ENCODE measurements at regions not wholly inside any gene's neighbourhood (a gene's known extent, or its start where the extent isn't known, plus 50 kb on each side); places are given as distances from the start of the nearest gene placed in this dataset.

DNA sequence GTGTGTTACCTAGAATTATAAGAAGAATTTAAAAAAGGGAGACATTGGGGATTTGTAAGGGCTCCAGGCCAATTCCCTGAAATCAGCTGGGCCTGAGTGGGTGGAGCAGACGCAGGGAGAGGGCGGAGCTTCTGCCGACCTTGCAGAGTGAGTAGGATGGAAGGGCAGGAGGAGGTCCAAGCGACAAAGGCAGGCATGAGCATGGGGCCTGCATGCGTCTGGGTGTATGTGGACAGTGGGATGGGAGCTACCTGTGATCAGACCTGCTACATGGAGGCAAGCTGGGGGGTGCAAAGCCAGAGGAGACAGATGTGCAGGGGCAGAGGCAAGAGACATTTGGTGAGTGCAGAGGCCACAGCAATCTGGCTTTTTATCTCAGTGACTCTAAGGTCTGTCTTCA is 105.3 kb upstream of the OLIG2 start:
- H3K27me3 Mint-ChIP-seq (ENCODE audit: low read depth in 2 of 2) = peaks cover 8 to 13% of the 10 kb centered on the region in 2 donors
- H3K4me3 ChIP-seq (ENCODE audit: low read length) = no peak overlapping the region
- TF ChIP-seq, protein P1, sequence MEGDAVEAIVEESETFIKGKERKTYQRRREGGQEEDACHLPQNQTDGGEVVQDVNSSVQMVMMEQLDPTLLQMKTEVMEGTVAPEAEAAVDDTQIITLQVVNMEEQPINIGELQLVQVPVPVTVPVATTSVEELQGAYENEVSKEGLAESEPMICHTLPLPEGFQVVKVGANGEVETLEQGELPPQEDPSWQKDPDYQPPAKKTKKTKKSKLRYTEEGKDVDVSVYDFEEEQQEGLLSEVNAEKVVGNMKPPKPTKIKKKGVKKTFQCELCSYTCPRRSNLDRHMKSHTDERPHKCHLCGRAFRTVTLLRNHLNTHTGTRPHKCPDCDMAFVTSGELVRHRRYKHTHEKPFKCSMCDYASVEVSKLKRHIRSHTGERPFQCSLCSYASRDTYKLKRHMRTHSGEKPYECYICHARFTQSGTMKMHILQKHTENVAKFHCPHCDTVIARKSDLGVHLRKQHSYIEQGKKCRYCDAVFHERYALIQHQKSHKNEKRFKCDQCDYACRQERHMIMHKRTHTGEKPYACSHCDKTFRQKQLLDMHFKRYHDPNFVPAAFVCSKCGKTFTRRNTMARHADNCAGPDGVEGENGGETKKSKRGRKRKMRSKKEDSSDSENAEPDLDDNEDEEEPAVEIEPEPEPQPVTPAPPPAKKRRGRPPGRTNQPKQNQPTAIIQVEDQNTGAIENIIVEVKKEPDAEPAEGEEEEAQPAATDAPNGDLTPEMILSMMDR (IDR thresholded peaks at IDR 0.05) = no peak
- H3K27ac ChIP-seq (ENCODE audit: low read length) = no peak overlapping the region
- ATAC-seq = no peak
- no peaks in the 10 kb centered on the region for H3K36me3 ChIP-seq (ENCODE audit: control insufficient read depth, insufficient read depth, low read length)
- peaks cover 0 to 7% of the 10 kb centered on the region in 2 donors for H3K9me3 Mint-ChIP-seq
- H3K27ac Mint-ChIP-seq = no peak overlapping the region
- H3K4me3 Mint-ChIP-seq = no peak overlapping the region
- intact Hi-C loops (cut with micrococcal nuclease) = no loop called here
- H3K4me1 Mint-ChIP-seq = peaks cover 33 to 35% of the 10 kb centered on the region in 2 donors
- H3K9me3 ChIP-seq (ENCODE audit: control insufficient read depth, insufficient read depth, low read length) = no peaks in the 10 kb centered on the region
- H3K4me1 ChIP-seq (ENCODE audit: control insufficient read depth, insufficient read depth, low read length) = peaks cover 16% of the 10 kb centered on the region
- 88% methylated on average over 5 of the region's 5 CpGs for WGBS (ENCODE audit: insufficient coverage)
- no peak for DNase-seq
- no peaks in the 10 kb centered on the region for H3K27me3 ChIP-seq (ENCODE audit: control insufficient read depth, insufficient read depth, low read length)
- peaks cover 15% of the 10 kb centered on the region for H3K36me3 Mint-ChIP-seq

DNA sequence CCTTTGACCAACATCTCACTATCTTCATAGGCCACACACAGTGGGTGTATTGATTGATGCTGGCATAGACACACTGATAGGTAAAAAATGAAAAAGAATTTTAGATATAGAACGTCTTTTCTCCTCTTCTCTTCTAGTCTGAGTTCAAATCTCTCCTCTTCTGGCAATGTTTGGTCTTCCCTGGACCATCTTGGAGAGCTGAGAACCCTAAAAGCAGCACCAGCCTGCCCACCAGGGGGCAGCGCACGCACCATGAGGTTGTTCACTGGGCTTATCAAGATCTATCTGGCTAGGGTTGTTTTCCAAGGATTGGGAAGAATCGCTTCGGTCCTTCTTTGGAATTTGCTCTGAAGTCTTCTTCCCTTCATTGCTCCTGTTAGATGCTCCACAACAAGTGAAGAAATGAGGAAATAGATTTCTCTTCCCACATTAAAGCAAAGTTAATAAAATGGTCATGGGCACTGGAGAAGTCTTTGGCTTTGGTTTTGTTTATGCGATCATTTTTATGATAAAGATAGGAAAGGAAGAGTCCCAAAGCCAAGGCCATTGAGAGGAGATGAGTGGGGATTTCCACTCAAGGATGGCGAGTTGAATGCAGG is 104.0 kb upstream of the OLIG2 start:
- H3K27me3 ChIP-seq (ENCODE audit: control insufficient read depth, insufficient read depth, low read length) = no peaks in the 10 kb centered on the region
- peaks cover 9% of the 10 kb centered on the region for H3K4me1 ChIP-seq (ENCODE audit: control insufficient read depth, insufficient read depth, low read length)
- Mint-ChIP-seq H3K27ac (no peak overlapping the region), H3K9me3 (peaks cover 0 to 12% of the 10 kb centered on the region in 2 donors), H3K4me1 (peaks cover 20 to 23% of the 10 kb centered on the region in 2 donors), H3K4me3 (no peak overlapping the region), H3K36me3 (peaks cover 17% of the 10 kb centered on the region), H3K27me3 (ENCODE audit: low read depth in 2 of 2) (peaks cover 8 to 13% of the 10 kb centered on the region in 2 donors)
- no peak overlapping the region for H3K27ac ChIP-seq (ENCODE audit: low read length)
- ATAC-seq (peak; percentile 50 to 60 (median 55)), DNase-seq (peak; percentile 47 to 68)
- no peak overlapping the region for H3K4me3 ChIP-seq (ENCODE audit: low read length)
- peaks cover 8% of the 10 kb centered on the region for H3K9me3 ChIP-seq (ENCODE audit: control insufficient read depth, insufficient read depth, low read length)
- 90% methylated on average over 5 of the region's 7 CpGs for WGBS (ENCODE audit: insufficient coverage)
- intact Hi-C loops (cut with micrococcal nuclease) = loop anchor here (1.0 kb wide), 1 partner anchor 206 kb away; no protein-coding TSS in a partner anchor
- TF ChIP-seq, protein P1 (IDR thresholded peaks at IDR 0.05) = peak; percentile 75
- no peaks in the 10 kb centered on the region for H3K36me3 ChIP-seq (ENCODE audit: control insufficient read depth, insufficient read depth, low read length)

DNA sequence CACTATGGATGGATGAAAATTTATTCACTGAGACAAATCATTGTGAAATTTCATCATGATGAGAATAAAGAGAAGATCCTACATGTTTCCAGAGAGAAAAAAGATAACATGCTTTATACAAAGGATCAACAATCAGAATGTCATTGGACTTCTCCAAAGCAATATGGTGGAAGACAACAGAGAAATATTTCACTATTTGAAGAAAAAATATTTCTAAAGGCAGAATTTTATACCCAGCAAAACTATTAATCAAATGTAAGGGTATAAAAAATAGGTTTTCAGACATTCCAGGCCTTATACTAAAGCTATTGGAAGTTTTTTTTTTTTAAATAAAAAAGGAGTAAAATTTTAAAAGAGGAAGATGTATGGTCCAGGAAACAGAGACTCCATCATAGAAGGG is 100.6 kb upstream of the OLIG2 start:
- ATAC-seq (no peak), DNase-seq (no peak)
- Mint-ChIP-seq H3K4me3 (no peak overlapping the region), H3K27ac (no peak overlapping the region), H3K27me3 (ENCODE audit: low read depth in 2 of 2) (peaks cover 3 to 13% of the 10 kb centered on the region in 2 donors), H3K36me3 (peaks cover 17% of the 10 kb centered on the region), H3K9me3 (peaks cover 0 to 12% of the 10 kb centered on the region in 2 donors), H3K4me1 (peaks cover 23 to 25% of the 10 kb centered on the region in 2 donors)
- H3K27me3 ChIP-seq (ENCODE audit: control insufficient read depth, insufficient read depth, low read length) = no peaks in the 10 kb centered on the region
- no peak overlapping the region for H3K4me3 ChIP-seq (ENCODE audit: low read length)
- TF ChIP-seq, protein P1 (IDR thresholded peaks at IDR 0.05) = no peak
- peaks cover 8% of the 10 kb centered on the region for H3K9me3 ChIP-seq (ENCODE audit: control insufficient read depth, insufficient read depth, low read length)
- H3K36me3 ChIP-seq (ENCODE audit: control insufficient read depth, insufficient read depth, low read length) = no peaks in the 10 kb centered on the region
- peaks cover 10% of the 10 kb centered on the region for H3K4me1 ChIP-seq (ENCODE audit: control insufficient read depth, insufficient read depth, low read length)
- H3K27ac ChIP-seq (ENCODE audit: low read length) = no peak overlapping the region
- intact Hi-C loops (cut with micrococcal nuclease) = no loop called here

DNA sequence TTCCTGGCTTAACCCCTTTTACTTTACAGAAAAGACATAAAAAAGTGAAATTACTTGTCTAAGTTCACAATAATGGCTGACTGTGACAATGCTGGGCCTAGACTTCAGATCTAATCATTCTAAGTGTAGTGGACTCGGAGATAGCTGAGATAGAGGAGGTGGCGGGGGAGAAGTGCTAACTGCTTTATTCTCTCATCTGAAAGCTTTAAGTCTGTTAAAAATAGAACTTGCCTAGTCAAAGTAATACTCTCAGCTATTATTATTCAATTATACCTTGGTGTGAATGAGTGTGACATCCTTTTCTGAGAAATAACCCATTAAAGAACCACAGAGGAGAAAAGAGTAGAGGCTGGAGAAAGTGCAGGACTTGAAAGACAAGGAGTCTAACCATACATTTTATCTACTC is 96.1 kb upstream of the OLIG2 start:
- Histone ChIP-seq H3K27ac (ENCODE audit: low read length) (peak overlapping the region; percentile 58), H3K4me3 (ENCODE audit: low read length) (no peak overlapping the region), H3K27me3 (ENCODE audit: control insufficient read depth, insufficient read depth, low read length) (no peaks in the 10 kb centered on the region), H3K4me1 (ENCODE audit: control insufficient read depth, insufficient read depth, low read length) (peaks cover 53% of the 10 kb centered on the region), H3K36me3 (ENCODE audit: control insufficient read depth, insufficient read depth, low read length) (no peaks in the 10 kb centered on the region), H3K9me3 (ENCODE audit: control insufficient read depth, insufficient read depth, low read length) (peaks cover 8% of the 10 kb centered on the region)
- peaks cover 10% of the 10 kb centered on the region for H3K36me3 Mint-ChIP-seq
- DNase-seq (no peak), ATAC-seq (peak; percentile 18 to 45 (median 39))
- TF ChIP-seq, protein P1 (IDR thresholded peaks at IDR 0.05) = no peak
- intact Hi-C loops (cut with micrococcal nuclease) = loop anchor here (5.0 kb wide), 1 partner anchor 32 kb away; no protein-coding TSS in a partner anchor
- peaks cover 0 to 9% of the 10 kb centered on the region in 2 donors for H3K9me3 Mint-ChIP-seq
- H3K27ac Mint-ChIP-seq = peak overlapping the region; percentile 88 to 89
- WGBS (ENCODE audit: insufficient coverage) = 0% methylated on average over 2 of the region's 2 CpGs
- H3K4me3 Mint-ChIP-seq = peak overlapping the region; percentile 86
- no peaks in the 10 kb centered on the region for H3K27me3 Mint-ChIP-seq (ENCODE audit: low read depth in 2 of 2)
- peaks cover 40 to 41% of the 10 kb centered on the region in 2 donors for H3K4me1 Mint-ChIP-seq
